K562 (cell line): ENCODE measurements at regions not wholly inside any gene's neighbourhood (a gene's known extent, or its start where the extent isn't known, plus 50 kb on each side); places are given as distances from the start of the nearest gene placed in this dataset.

Experiments used
- EZH2 ChIP-seq: IDR thresholded peaks from 2 replicates; pipeline ENCODE4 v1.6.1; 2012; ENCODE audit warnings: low read depth, mild to moderate bottlenecking, inconsistent platforms, low read length, borderline replicate concordance
- HMG20A ChIP-seq: fragments of 450-650 bp; formaldehyde crosslinking; conservative IDR thresholded peaks from 2 replicates; pipeline ENCODE4 v1.4.0; 2020; ENCODE audit warnings: mild to moderate bottlenecking, mixed read lengths
- HOMEZ ChIP-seq: fragments of 250-450 bp; sonication (Bioruptor Pico); IDR thresholded peaks from 2 replicates; pipeline ENCODE4 v1.4.0; 2020; ENCODE audit warnings: mild to moderate bottlenecking, moderate library complexity
- USF2 ChIP-seq: sonication (generic); formaldehyde crosslinking; IDR thresholded peaks from 2 replicates; pipeline ENCODE4 v1.5.0; 2020; ENCODE audit warnings: missing genetic modification reagents

GRCh38 chr4:28427306-28428085 lies 1566.9 kb downstream of the STIM2 start:
- TF ChIP-seq EZH2 (no peak), HMG20A (no peak), USF2 (CRISPR knock-in tag) (no peak), HOMEZ (CRISPR knock-in tag) (no peak)
